PC-3 (cell line): ENCODE measurements at regions not wholly inside any gene's neighbourhood (a gene's known extent, or its start where the extent isn't known, plus 50 kb on each side); places are given as distances from the start of the nearest gene placed in this dataset.
"Not testable (repeated sequence)": the region's sequence is repeated elsewhere in the genome, so short reads cannot be mapped to it uniquely, and the experiment has no call there.

Experiments used
- ATAC-seq: fragments of 200-7000 bp; cut with Tn5 transposase; 2 replicates; pipeline ENCODE4 v1.9.1; 2020; ENCODE audit warnings: mild to moderate bottlenecking, moderate library complexity
- BruUV-seq: library from RNA; stranded (reverse); fragments of 400-500 nt; replicated peaks from 2 replicates; lab custom pipeline; 2021; lab: Mats Ljungman, UMichigan
- CTCF ChIA-PET: fragments of 300-600 bp; sonication (Branson Sonifier 250); formaldehyde crosslinking; loops from one replicate; lab custom pipeline; 2022; ENCODE audit warnings: antibody characterized with exemption; lab: Charles Lee
- POLR2A ChIA-PET: fragments of 300-600 bp; sonication (Branson Sonifier 250); formaldehyde crosslinking; loops from one replicate; lab custom pipeline; 2022; ENCODE audit warnings: antibody characterized with exemption; ENCODE audit not compliant: unreplicated experiment; lab: Charles Lee
- DNase-seq: peaks from one replicate; pipeline ENCODE4 v3.0.0-alpha.2; 2015
- H2AFZ ChIP-seq: fragments of 300-600 bp; sonication (generic); 2 replicates; pipeline ENCODE4 v1.6.0; 2016; ENCODE audit warnings: antibody characterized with exemption, low read length
- H3F3A ChIP-seq: fragments of 300-600 bp; sonication (generic); one replicate; pipeline ENCODE4 v1.6.0; 2017; ENCODE audit warnings: antibody characterized with exemption, low read length, control low read depth, mild to moderate bottlenecking; ENCODE audit not compliant: unreplicated experiment
- H3K27ac ChIP-seq: fragments of 300-600 bp; sonication (generic); 2 replicates; pipeline ENCODE4 v1.5.1; 2016; ENCODE audit warnings: mild to moderate bottlenecking, low read length
- H3K27me3 ChIP-seq: fragments of 300-600 bp; sonication (generic); 2 replicates; pipeline ENCODE4 v1.6.1; 2016; ENCODE audit warnings: low read length, mixed read lengths
- H3K36me3 ChIP-seq: fragments of 300-600 bp; sonication (generic); 2 replicates; pipeline ENCODE4 v1.6.1; 2016; ENCODE audit warnings: low read depth, mixed run types, low read length, mixed read lengths
- H3K4me1 ChIP-seq: fragments of 300-600 bp; sonication (generic); 2 replicates; pipeline ENCODE4 v1.5.1; 2016; ENCODE audit warnings: low read length; ENCODE audit not compliant: insufficient read depth
- H3K4me2 ChIP-seq: fragments of 300-600 bp; sonication (generic); 2 replicates; pipeline ENCODE4 v1.6.0; 2016; ENCODE audit warnings: low read length
- H3K4me3 ChIP-seq: fragments of 300-600 bp; sonication (generic); 2 replicates; pipeline ENCODE4 v1.5.1; 2016; ENCODE audit warnings: mild to moderate bottlenecking, low read length, mixed read lengths
- H3K79me2 ChIP-seq: fragments of 300-600 bp; sonication (generic); 2 replicates; pipeline ENCODE4 v1.6.1; 2017; ENCODE audit warnings: low read length, mixed read lengths
- H3K9ac ChIP-seq: fragments of 300-600 bp; sonication (generic); 2 replicates; pipeline ENCODE4 v1.6.0; 2016; ENCODE audit warnings: mild to moderate bottlenecking, low read length
- H3K9me2 ChIP-seq: fragments of 300-600 bp; sonication (generic); replicated peaks from 2 replicates; pipeline ENCODE4 v1.6.1; 2016; ENCODE audit warnings: mixed run types, low read length, mixed read lengths
- H3K9me3 ChIP-seq: fragments of 300-600 bp; sonication (generic); 2 replicates; pipeline ENCODE4 v1.6.1; 2016; ENCODE audit warnings: low read length, mixed read lengths
- H4K20me1 ChIP-seq: fragments of 300-600 bp; sonication (generic); 2 replicates; pipeline ENCODE4 v1.6.1; 2016; ENCODE audit warnings: low read length, mixed read lengths
- intact Hi-C: fragments of 100-400 bp; cut with micrococcal nuclease; formaldehyde crosslinking; loops from 2 replicates; pipeline ENCODE4 v1.9.0; 2023
- TF ChIP-seq, protein P1 (sequence below): fragments of 300-600 bp; sonication (generic); conservative IDR thresholded peaks from 2 replicates; pipeline ENCODE4 v1.5.1; 2017; ENCODE audit warnings: antibody characterized with exemption, low read depth, mild to moderate bottlenecking, low read length

DNA sequence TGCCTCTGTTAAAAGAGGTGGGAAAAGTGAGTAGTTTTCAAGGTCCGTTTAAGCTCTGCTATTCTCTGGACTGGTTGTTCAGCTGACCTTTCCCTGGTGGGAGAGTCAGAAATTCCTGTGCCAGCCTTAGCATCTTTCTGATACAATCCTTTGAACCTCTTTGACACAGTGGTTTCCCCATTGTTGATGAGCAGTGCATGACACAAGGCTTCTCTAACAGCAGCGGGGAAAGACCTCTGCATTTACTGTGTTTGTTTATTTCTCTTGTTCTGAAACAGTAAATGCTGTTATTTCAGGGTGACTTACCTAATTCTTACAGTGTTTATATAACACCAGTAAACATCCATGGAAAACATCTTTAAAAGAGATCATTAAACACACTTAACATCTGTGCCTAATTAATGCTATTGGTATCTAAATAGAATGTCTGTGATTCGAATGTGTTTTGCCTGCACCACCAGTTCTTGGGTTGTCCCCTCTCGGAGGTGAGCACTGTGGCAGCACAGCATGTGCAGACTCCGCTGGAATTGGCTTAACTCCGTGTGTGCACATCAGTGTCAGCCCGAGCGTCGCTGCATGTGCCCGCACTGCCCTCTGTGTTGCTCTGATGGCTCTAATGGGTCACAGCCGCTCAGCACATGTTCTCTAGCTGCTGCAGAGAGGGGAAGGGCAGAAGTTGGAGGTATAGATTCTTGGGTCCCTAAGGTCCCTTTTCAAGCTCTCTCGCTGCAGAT, 104.3 kb downstream of the TBC1D26 start:
- H3F3A ChIP-seq, H3K4me3 ChIP-seq, H3K79me2 ChIP-seq, H3K36me3 ChIP-seq, BruUV-seq, ATAC-seq, H3K9me2 ChIP-seq, H2AFZ ChIP-seq, DNase-seq, CTCF ChIA-PET, H3K4me1 ChIP-seq, H3K27ac ChIP-seq, H3K9ac ChIP-seq, POLR2A ChIA-PET, H4K20me1 ChIP-seq, H3K4me2 ChIP-seq, H3K27me3 ChIP-seq, H3K9me3 ChIP-seq, intact Hi-C loops: not testable (repeated sequence)

DNA sequence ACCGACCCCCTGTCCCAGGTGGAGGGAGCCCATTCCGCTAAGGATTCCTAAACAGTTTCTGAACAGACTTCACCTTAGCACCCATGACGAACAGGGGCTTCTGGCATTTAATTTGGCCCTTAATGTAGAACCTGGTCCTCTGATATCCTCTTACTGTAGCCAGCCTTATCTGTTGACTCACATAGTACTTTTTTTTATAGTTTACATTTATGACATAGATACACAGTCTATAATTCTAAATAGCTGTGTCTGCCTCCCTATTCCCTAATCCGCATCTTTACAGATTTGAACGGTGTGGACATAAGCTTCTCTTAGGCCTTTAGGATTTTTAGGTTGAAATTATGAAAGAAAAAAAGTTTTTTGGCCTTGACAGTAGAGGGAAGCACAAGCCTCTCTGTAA, 104.9 kb downstream of the TBC1D26 start:
- BruUV-seq, H3K27me3 ChIP-seq, H4K20me1 ChIP-seq, H3K36me3 ChIP-seq, H3F3A ChIP-seq, POLR2A ChIA-PET, H3K27ac ChIP-seq, DNase-seq, CTCF ChIA-PET, H3K4me1 ChIP-seq, H3K4me2 ChIP-seq, H3K9me2 ChIP-seq, H3K79me2 ChIP-seq, H3K9ac ChIP-seq, H3K4me3 ChIP-seq, intact Hi-C loops, H3K9me3 ChIP-seq, H2AFZ ChIP-seq: not testable (repeated sequence)
- peak; percentile 42 for ATAC-seq

DNA sequence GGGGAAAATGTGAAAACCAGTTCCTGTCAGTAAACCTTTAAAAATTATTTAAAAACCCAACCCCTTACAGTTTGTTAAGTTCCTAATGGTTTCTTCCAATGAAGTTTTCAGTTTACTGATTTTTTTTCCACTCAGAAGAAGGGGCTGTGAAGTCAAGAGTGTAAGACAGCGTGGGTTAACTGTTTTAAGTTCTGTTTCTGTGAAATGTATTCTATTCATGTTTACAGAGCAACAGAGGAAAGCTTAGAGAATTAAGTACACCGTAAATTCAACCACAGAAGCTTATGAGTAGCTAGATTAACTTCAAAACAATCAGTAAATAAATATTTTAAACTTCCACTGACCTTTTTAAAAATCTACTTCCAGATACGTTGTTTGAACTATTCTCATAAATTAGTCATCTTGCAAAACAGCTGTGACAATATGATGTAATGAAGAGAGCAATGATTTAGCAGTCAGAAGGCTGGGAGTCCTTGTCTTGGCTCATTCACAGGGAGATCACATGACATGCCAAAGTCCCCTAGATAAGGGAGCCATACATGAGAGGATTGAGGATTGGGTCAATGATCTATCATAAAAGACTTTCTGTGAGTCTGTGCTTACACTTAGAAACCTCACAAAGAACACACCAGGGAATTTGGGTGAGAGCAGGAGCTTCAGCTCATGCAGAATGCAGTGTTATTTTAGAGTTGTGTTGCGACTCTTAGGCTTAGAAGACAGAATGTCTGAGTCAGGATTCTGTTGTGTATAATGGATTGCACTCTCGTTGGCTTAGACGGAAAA, 97.3 kb upstream of the ADORA2B start:
- peak overlapping the region; percentile 34; the same call in 1 of the 2 replicates for H3K4me3 ChIP-seq
- DNase-seq (peak; percentile 61), ATAC-seq (peak; percentile 60)
- H2AFZ ChIP-seq, H4K20me1 ChIP-seq, H3K79me2 ChIP-seq, H3K27me3 ChIP-seq, intact Hi-C loops, POLR2A ChIA-PET, BruUV-seq, H3F3A ChIP-seq, H3K9me2 ChIP-seq, H3K9me3 ChIP-seq, CTCF ChIA-PET, H3K36me3 ChIP-seq: not testable (repeated sequence)
- peak overlapping the region; percentile 89 for H3K27ac ChIP-seq
- H3K4me1 ChIP-seq, result peaks cover 40% of the 10 kb centered on the region
- peak overlapping the region; percentile 49 for H3K4me2 ChIP-seq
- peak overlapping the region; percentile 69 for H3K9ac ChIP-seq

DNA sequence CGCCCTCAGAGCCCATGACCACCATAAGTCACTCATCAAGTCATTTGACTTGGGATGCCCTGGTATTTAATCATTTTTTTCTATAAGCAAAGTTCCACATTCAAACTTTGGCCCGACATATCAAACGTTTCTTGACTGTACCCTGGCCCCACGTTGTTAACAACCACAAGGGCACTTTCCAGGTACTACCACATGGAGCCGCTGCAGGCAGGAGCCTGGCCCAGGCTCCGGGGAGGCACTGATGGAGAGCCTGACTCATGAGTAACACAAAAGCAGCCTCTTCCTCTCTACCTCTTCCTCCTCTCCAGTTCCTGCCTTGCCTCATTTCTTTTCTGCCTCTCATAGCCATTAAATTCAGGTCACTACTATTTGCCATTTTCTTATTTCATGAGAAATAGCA, 95.9 kb upstream of the ADORA2B start:
- ATAC-seq, result peak; percentile 34

DNA sequence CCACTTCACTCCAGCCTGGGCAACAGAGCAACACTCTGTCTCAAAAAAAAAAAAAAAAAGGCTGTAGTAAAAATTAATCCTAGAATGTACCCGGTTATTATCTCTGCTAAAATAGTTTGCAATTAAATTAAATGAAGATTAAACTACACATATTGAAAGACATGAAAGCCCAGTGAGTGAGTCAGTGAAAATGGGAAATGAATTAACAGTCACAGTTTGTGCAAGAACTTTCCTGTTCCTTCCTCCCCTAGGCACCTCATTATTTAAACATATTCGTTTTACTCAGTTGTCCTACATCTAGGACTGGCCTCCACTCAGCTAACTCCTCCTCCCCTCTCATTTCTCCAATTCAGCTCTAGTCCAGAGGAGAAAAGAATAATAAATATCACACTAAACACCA, 94.9 kb upstream of the ADORA2B start:
- H3F3A ChIP-seq, H3K9me3 ChIP-seq, H4K20me1 ChIP-seq, H3K9me2 ChIP-seq, H3K79me2 ChIP-seq, H3K4me3 ChIP-seq, ATAC-seq, H3K27me3 ChIP-seq, H2AFZ ChIP-seq, intact Hi-C loops, POLR2A ChIA-PET, H3K36me3 ChIP-seq, CTCF ChIA-PET, BruUV-seq: not testable (repeated sequence)
- DNase-seq, result peak; percentile 8
- peak overlapping the region; percentile 69 for H3K9ac ChIP-seq
- peaks cover 40% of the 10 kb centered on the region for H3K4me1 ChIP-seq
- H3K4me2 ChIP-seq, result peak overlapping the region; percentile 34; the same call in 1 of the 2 replicates
- H3K27ac ChIP-seq, result peak overlapping the region; percentile 87

More for the DNA sequence above, 95.9 kb upstream of the ADORA2B start:
- H3K9me2 ChIP-seq, H3K9me3 ChIP-seq, H3K79me2 ChIP-seq, intact Hi-C loops, BruUV-seq, POLR2A ChIA-PET, H4K20me1 ChIP-seq, H3K4me2 ChIP-seq, H3K4me3 ChIP-seq, H3F3A ChIP-seq, CTCF ChIA-PET, H3K27me3 ChIP-seq, H3K36me3 ChIP-seq, H2AFZ ChIP-seq: not testable (repeated sequence)
- peak overlapping the region; percentile 68 for H3K9ac ChIP-seq
- H3K4me1 ChIP-seq, result peaks cover 40% of the 10 kb centered on the region
- H3K27ac ChIP-seq, result peak overlapping the region; percentile 89
- DNase-seq, result peak; percentile 93
- TF ChIP-seq, protein P1, sequence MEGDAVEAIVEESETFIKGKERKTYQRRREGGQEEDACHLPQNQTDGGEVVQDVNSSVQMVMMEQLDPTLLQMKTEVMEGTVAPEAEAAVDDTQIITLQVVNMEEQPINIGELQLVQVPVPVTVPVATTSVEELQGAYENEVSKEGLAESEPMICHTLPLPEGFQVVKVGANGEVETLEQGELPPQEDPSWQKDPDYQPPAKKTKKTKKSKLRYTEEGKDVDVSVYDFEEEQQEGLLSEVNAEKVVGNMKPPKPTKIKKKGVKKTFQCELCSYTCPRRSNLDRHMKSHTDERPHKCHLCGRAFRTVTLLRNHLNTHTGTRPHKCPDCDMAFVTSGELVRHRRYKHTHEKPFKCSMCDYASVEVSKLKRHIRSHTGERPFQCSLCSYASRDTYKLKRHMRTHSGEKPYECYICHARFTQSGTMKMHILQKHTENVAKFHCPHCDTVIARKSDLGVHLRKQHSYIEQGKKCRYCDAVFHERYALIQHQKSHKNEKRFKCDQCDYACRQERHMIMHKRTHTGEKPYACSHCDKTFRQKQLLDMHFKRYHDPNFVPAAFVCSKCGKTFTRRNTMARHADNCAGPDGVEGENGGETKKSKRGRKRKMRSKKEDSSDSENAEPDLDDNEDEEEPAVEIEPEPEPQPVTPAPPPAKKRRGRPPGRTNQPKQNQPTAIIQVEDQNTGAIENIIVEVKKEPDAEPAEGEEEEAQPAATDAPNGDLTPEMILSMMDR, result peak; percentile 57

DNA sequence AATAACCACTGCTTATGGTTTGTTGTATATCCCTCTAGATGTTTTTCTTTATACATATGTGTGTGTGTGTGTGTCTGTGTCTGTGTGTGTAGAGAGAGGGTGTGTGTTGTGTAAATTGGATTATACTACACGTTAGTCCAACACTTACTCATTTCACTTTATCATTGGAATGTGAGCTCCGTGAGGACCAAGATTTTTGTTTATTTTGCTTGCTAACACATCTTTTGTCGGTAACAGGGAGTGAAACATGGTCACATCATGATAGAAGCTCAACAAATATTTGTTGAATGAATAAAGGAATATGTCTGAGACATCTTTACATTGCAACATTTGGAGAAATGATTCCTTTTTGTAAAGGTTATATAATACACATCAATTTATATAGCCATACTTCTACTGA, 94.2 kb upstream of the ADORA2B start:
- peak; percentile 58 for ATAC-seq
- DNase-seq, result peak; percentile 92
- intact Hi-C loops, H3K79me2 ChIP-seq, H3K9me2 ChIP-seq, H2AFZ ChIP-seq, POLR2A ChIA-PET, H3F3A ChIP-seq, H3K4me3 ChIP-seq, H3K27me3 ChIP-seq, H4K20me1 ChIP-seq, H3K36me3 ChIP-seq, BruUV-seq, H3K9me3 ChIP-seq: not testable (repeated sequence)
- Histone ChIP-seq H3K4me1 (peaks cover 41% of the 10 kb centered on the region), H3K9ac (peak overlapping the region; percentile 69), H3K27ac (peak overlapping the region; percentile 87), H3K4me2 (peak overlapping the region; percentile 34; the same call in 1 of the 2 replicates)
- CTCF ChIA-PET, result interaction anchor here (0.8 kb wide), 1 partner anchor 116 kb away, joined by 3 read pairs; no protein-coding TSS in a partner anchor
